Posterior vena cava (tissue), 2 donors: ENCODE measurements at regions not wholly inside any gene's neighbourhood (a gene's known extent, or its start where the extent isn't known, plus 50 kb on each side); places are given as distances from the start of the nearest gene placed in this dataset.
"Not testable (repeated sequence)": the region's sequence is repeated elsewhere in the genome, so short reads cannot be mapped to it uniquely, and the experiment has no call there.

Experiments
- DNase-seq: peaks from one replicate; pipeline ENCODE4 v3.0.0-alpha.2; 2020; ENCODE audit warnings: low spot score
- intact Hi-C, 2 donors: fragments of 100-400 bp; cut with DNase I; formaldehyde crosslinking; loops; one replicate each; pipeline versions ENCODE4 v1.14.1 to v1.14.2; 2022 to 2023
- donor health status: DM: yes; HTN: yes; CAD: no.
- donor health status: DM: yes; HTN: yes; CAD: no.

- DNase-seq, result no peak
- intact Hi-C loops, result no loop called here
Observed at GRCh38 chr10:129207297-129207696, 259.7 kb upstream of the MGMT start.

- DNase-seq, result no peak
- intact Hi-C loops, result no loop called here
Observed at GRCh38 chr10:129210876-129211275, 256.2 kb upstream of the MGMT start.

GRCh38 chr10:129213256-129213655 lies 253.8 kb upstream of the MGMT start:
- no peak for DNase-seq
- intact Hi-C loops, result no loop called here

GRCh38 chr10:129213996-129214395 lies 253.0 kb upstream of the MGMT start:
- DNase-seq, intact Hi-C loops: not testable (repeated sequence)

- intact Hi-C loops, result no loop called here
- no peak for DNase-seq
Observed at GRCh38 chr10:129219364-129219763, 247.7 kb upstream of the MGMT start.

GRCh38 chr10:129222436-129222835 lies 244.6 kb upstream of the MGMT start:
- no peak for DNase-seq
- intact Hi-C loops, result no loop called here

GRCh38 chr10:129223363-129223762 lies 243.7 kb upstream of the MGMT start:
- intact Hi-C loops, result no loop called here
- no peak for DNase-seq

- DNase-seq, result no peak
- intact Hi-C loops, result no loop called here
Observed at GRCh38 chr10:129224065-129224464, 243.0 kb upstream of the MGMT start.

- DNase-seq, result no peak
- intact Hi-C loops, result no loop called here
Observed at GRCh38 chr10:129231821-129232220, 235.2 kb upstream of the MGMT start.

GRCh38 chr10:129233351-129234148 lies 233.5 kb upstream of the MGMT start:
- intact Hi-C loops, result no loop called here
- DNase-seq, result no peak

- no peak for DNase-seq
- intact Hi-C loops, result no loop called here
Observed at GRCh38 chr10:129236274-129236691, 230.8 kb upstream of the MGMT start.

GRCh38 chr10:129241461-129241860 lies 225.6 kb upstream of the MGMT start:
- intact Hi-C loops, result no loop called here
- no peak for DNase-seq

GRCh38 chr10:129244298-129244697 lies 222.7 kb upstream of the MGMT start:
- DNase-seq, result no peak
- intact Hi-C loops, result no loop called here

GRCh38 chr10:129244757-129245156 lies 222.3 kb upstream of the MGMT start:
- no peak for DNase-seq
- intact Hi-C loops, result no loop called here

GRCh38 chr10:129253161-129253864 lies 213.7 kb upstream of the MGMT start:
- no peak for DNase-seq
- intact Hi-C loops, result no loop called here

- no peak for DNase-seq
- intact Hi-C loops, result no loop called here
Observed at GRCh38 chr10:129253865-129254179, 213.2 kb upstream of the MGMT start.

GRCh38 chr10:129258283-129258923 lies 208.6 kb upstream of the MGMT start:
- no peak for DNase-seq
- intact Hi-C loops, result no loop called here

GRCh38 chr10:129259128-129259815 lies 207.8 kb upstream of the MGMT start:
- no peak for DNase-seq

GRCh38 chr10:129272176-129272575 lies 194.9 kb upstream of the MGMT start:
- intact Hi-C loops, result no loop called here
- DNase-seq, result no peak

More at GRCh38 chr10:129259128-129259815, 207.8 kb upstream of the MGMT start:
- intact Hi-C loops, result no loop called here
